NCI-H345 treated with DMSO at 0.1 percent for 48 hours (cell line): ENCODE measurements at regions not wholly inside any gene's neighbourhood (a gene's known extent, or its start where the extent isn't known, plus 50 kb on each side); places are given as distances from the start of the nearest gene placed in this dataset.

Experiments used
- DNase-seq: peaks from one replicate; lab custom pipeline; 2025; ENCODE audit not compliant: unreplicated experiment; lab: John Stamatoyannopoulos, UW

GRCh38 chr4:20302336-20302735 is 50.6 kb downstream of the SLIT2 start:
- DNase-seq: no peak

GRCh38 chr4:20305976-20306375 is 54.3 kb downstream of the SLIT2 start:
- no peak for DNase-seq

- no peak for DNase-seq
Measured at GRCh38 chr4:20311856-20312255, 60.2 kb downstream of the SLIT2 start.

- DNase-seq: no peak
Measured at GRCh38 chr4:20313237-20314030, 61.7 kb downstream of the SLIT2 start.

GRCh38 chr4:20317424-20317985 is 65.8 kb downstream of the SLIT2 start:
- DNase-seq: no peak

- DNase-seq: no peak
Measured at GRCh38 chr4:20318001-20318908, 66.5 kb downstream of the SLIT2 start.

GRCh38 chr4:20318909-20319277 is 67.2 kb downstream of the SLIT2 start:
- peak; percentile 1 for DNase-seq

GRCh38 chr4:20319825-20320612 is 68.3 kb downstream of the SLIT2 start:
- no peak for DNase-seq

- no peak for DNase-seq
Measured at GRCh38 chr4:20323991-20324390, 72.3 kb downstream of the SLIT2 start.

- DNase-seq: no peak
Measured at GRCh38 chr4:20326460-20326859, 74.8 kb downstream of the SLIT2 start.

GRCh38 chr4:20326977-20327376 is 75.3 kb downstream of the SLIT2 start:
- no peak for DNase-seq

GRCh38 chr4:20327808-20328207 is 76.1 kb downstream of the SLIT2 start:
- no peak for DNase-seq

- no peak for DNase-seq
Measured at GRCh38 chr4:20331642-20332041, 79.9 kb downstream of the SLIT2 start.

GRCh38 chr4:20333141-20333715 is 81.5 kb downstream of the SLIT2 start:
- DNase-seq: no peak

- DNase-seq: no peak
Measured at GRCh38 chr4:20337261-20337664, 85.6 kb downstream of the SLIT2 start.

GRCh38 chr4:20338841-20339240 is 87.1 kb downstream of the SLIT2 start:
- no peak for DNase-seq

- no peak for DNase-seq
Measured at GRCh38 chr4:20341134-20341738, 89.5 kb downstream of the SLIT2 start.

- no peak for DNase-seq
Measured at GRCh38 chr4:20347531-20347930, 95.8 kb downstream of the SLIT2 start.

- no peak for DNase-seq
Measured at GRCh38 chr4:20348411-20348810, 96.7 kb downstream of the SLIT2 start.
